ENCODE measurements at regions not wholly inside any gene's neighbourhood (a gene's known extent, or its start where the extent isn't known, plus 50 kb on each side); places are given as distances from the start of the nearest gene placed in this dataset.

GRCh38 chr2:128738446-128739110, 419.9 kb upstream of the HS6ST1 start:
- ChIA-PET POLR2A (no interaction called here), CTCF (ENCODE audit: low intra/inter-chr PET ratio) (no interaction called here)
- Histone ChIP-seq H2AFZ (ENCODE audit: low read depth, low read length) (no peak overlapping the region), H3K4me1 (replicated peaks in 1 of 2; ENCODE audit: control insufficient read depth in 2 of 2, insufficient read depth in 2 of 2, low read length in 2 of 2) (peaks cover 0 to 10% of the 10 kb centered on the region in 2 experiments; a peak in 2 of 5 replicates), H3K4me2 (ENCODE audit: insufficient read depth, low read length) (no peak overlapping the region), H3K4me3 (no peak overlapping the region), H3K9me1 (ENCODE audit: control insufficient read depth, insufficient read depth, low read length) (no peaks in the 10 kb centered on the region), H3K9me3 (replicated peaks; ENCODE audit: control insufficient read depth, insufficient read depth, low read depth, low read length) (no peaks in the 10 kb centered on the region), H4K20me1 (replicated peaks; ENCODE audit: control insufficient read depth, insufficient read depth, low read length) (0 out of 2 replicates have a peak, but pooled peaks cover 7% of the 10 kb centered on the region), H3K36me3 (ENCODE audit: control insufficient read depth, insufficient read depth, low read length) (no peaks in the 10 kb centered on the region), H3K27me3 (ENCODE audit: control insufficient read depth in 2 of 2, insufficient read depth in 2 of 2, low read length in 2 of 2) (peaks cover 4 to 38% of the 10 kb centered on the region in 2 experiments; a peak in 2 of 5 replicates), H3K27ac (ENCODE audit: extremely low read depth, low read depth, low read length) (no peak overlapping the region), H3K9ac (ENCODE audit: insufficient read depth in 1 of 2, low read depth in 2 of 2, low read length in 2 of 2) (no peak overlapping the region), H3K79me2 (ENCODE audit: control insufficient read depth, insufficient read depth, low read length) (no peaks in the 10 kb centered on the region)
- in situ Hi-C loops (cut with MboI) (no loop called here), intact Hi-C loops (cut with micrococcal nuclease) (loop anchor here (10.0 kb wide), 1 partner anchor 656 kb away; no protein-coding TSS in a partner anchor)
- FAIRE-seq (no peak), ATAC-seq (no peak), DNase-seq (ENCODE audit: extremely low read depth in 1 of 4, low spot score in 3 of 4) (no peak)
- WGBS (ENCODE audit: insufficient coverage, low coverage, missing lambda C conversion rate): 1% methylated on average over 7 of the region's 8 CpGs
- no TSS peak for BruUV-seq (replicated peaks)
- TF ChIP-seq YBX1 (IDR thresholded peaks at IDR 0.05): no peak

- TF ChIP-seq SMARCA4 (IDR thresholded peaks at IDR 0.05) (no peak), PKNOX1 (IDR thresholded peaks at IDR 0.05) (no peak), MTA3 (IDR thresholded peaks at IDR 0.05; ENCODE audit: borderline replicate concordance) (no peak), ZNF316 (IDR thresholded peaks at IDR 0.05) (peak; percentile 40; the same call in 1 of the 2 replicates), EZH2 (IDR thresholded peaks at IDR 0.05; ENCODE audit: borderline replicate concordance, low read depth, low read length) (no peak), ZNF586 (CRISPR knock-in tag; conservative IDR thresholded peaks at IDR 0.05) (no peak), PATZ1 (CRISPR knock-in tag; IDR thresholded peaks at IDR 0.05; ENCODE audit: borderline replicate concordance) (no peak), SMAD1 (IDR thresholded peaks at IDR 0.05; ENCODE audit: low read depth, low read length, partially characterized antibody) (no peak), ZBTB12 (CRISPR knock-in tag; IDR thresholded peaks at IDR 0.05) (no peak)
- H2AFZ ChIP-seq (ENCODE audit: low read depth, low read length): no peak overlapping the region
- ChIA-PET POLR2A (interaction anchor here (0.7 kb wide), 1 partner anchor 1079 kb away, joined by 3 read pairs; no protein-coding TSS in a partner anchor), CTCF (ENCODE audit: low intra/inter-chr PET ratio) (no interaction called here)
- ATAC-seq: no peak
- H3K27me3 ChIP-seq (ENCODE audit: control insufficient read depth in 2 of 2, insufficient read depth in 2 of 2, low read length in 2 of 2): peaks cover 0 to 2% of the 10 kb centered on the region in 2 experiments; a peak in 2 of 5 replicates
- no peaks in the 10 kb centered on the region for H4K20me1 ChIP-seq (replicated peaks; ENCODE audit: control insufficient read depth, insufficient read depth, low read length)
- no peak overlapping the region for H3K27ac ChIP-seq (ENCODE audit: extremely low read depth, low read depth, low read length)
- no peak for FAIRE-seq
- no TSS peak for BruUV-seq (replicated peaks)
- no peaks in the 10 kb centered on the region for H3K36me3 ChIP-seq (ENCODE audit: control insufficient read depth, insufficient read depth, low read length)
- no peak overlapping the region for H3K4me3 ChIP-seq
- H3K4me1 ChIP-seq (replicated peaks in 1 of 2; ENCODE audit: control insufficient read depth in 2 of 2, insufficient read depth in 2 of 2, low read length in 2 of 2): no peaks in the 10 kb centered on the region
- no peaks in the 10 kb centered on the region for H3K79me2 ChIP-seq (ENCODE audit: control insufficient read depth, insufficient read depth, low read length)
- DNase-seq (ENCODE audit: extremely low read depth in 1 of 4, low spot score in 3 of 4): no peak
- in situ Hi-C loops (cut with MboI): no loop called here
- intact Hi-C loops (cut with micrococcal nuclease): no loop called here
- WGBS (ENCODE audit: insufficient coverage, low coverage, missing lambda C conversion rate): 0% methylated on average over 3 of the region's 3 CpGs
- H3K9me1 ChIP-seq (ENCODE audit: control insufficient read depth, insufficient read depth, low read length): no peaks in the 10 kb centered on the region
- no peak overlapping the region for H3K4me2 ChIP-seq (ENCODE audit: insufficient read depth, low read length)
- no peak overlapping the region for H3K9ac ChIP-seq (ENCODE audit: insufficient read depth in 1 of 2, low read depth in 2 of 2, low read length in 2 of 2)
- H3K9me3 ChIP-seq (replicated peaks; ENCODE audit: control insufficient read depth, insufficient read depth, low read depth, low read length): no peaks in the 10 kb centered on the region
These were observed 423.8 kb upstream of the HS6ST1 start for GRCh38 chr2:128742467-128742866.
